ENCODE measurements at regions not wholly inside any gene's neighbourhood (a gene's known extent, or its start where the extent isn't known, plus 50 kb on each side); places are given as distances from the start of the nearest gene placed in this dataset.

DNA sequence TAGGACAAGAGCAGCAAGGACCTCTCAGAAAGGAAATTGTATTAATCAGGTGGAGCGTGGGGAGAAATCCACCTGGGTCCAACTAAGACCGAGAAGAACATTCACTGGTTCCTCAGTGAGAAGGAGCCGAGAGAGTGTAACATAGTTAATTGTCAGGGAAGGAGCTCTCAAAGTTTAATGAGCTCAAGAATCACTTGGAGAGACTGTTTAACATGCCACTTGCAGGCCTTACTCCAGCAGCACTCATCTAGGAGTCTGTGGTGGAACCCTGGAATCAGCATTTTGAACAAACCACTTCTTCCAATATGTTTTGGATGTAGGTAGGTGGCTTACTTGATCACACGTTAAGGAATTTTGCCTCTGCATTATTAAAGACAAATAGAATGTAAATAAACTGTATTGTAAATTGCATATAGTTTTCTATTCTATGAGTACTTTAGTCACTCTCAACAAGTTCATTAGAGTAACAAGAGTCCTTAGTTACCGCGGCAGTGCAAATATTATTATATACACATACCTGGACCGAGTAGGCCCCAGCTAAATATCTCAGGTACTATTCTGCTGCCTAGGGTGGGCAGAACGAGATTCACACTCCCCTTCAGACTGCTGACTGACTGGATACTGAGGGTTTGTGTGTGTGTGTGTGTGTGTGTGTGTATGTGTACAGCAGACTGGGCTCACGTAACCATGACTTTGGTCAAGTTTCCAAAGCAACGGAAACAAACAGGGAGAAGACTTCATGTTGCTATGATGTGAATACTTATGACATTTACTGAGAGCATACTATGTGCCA lies 203.2 kb upstream of the USP24 start:
- no peak for DNase-seq

GRCh38 chr1:55416164-55416842 lies 201.1 kb upstream of the USP24 start:
- DNase-seq = no peak

DNA sequence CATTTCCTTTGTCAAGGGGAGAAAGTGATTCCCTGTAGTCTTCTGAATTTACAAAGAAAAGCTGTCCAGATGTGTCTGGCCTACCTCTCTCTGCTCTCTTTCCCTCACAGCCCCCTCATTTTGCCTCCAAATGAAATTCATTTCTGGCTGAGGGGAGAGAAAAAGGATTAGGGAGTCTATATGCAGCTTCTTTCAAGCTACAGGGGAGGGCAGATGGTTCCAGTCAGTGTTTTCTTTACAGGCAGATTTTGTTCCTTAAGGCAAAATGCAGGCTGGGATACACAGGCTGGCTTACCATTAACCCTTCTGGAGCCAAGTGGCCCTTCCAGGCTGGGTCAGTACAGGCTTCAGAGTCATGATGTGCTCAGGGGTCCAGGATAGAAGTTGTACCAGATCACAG lies 198.1 kb upstream of the USP24 start:
- no peak for DNase-seq

DNA sequence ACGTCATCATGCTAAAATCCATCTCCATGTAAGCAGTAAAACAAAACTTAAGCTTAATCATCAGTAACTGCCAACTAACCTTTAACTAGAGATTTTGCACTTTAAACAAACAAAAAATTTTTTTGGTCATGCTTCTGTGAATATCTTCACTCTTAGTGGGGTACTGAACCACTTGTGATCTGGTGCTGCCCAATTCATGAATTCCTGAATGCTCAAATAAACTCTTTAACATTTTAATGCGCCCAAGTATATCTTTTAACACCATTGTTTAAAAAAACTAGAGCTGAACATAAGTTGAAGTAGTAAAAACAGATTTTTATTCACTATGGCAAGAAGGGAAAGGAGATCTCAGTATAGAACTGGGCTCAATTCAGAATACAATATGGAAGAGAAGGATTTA lies 196.9 kb upstream of the USP24 start:
- no peak for DNase-seq

- DNase-seq = peak; percentile 59
These were observed 187.7 kb upstream of the USP24 start for GRCh38 chr1:55402671-55403464.

- DNase-seq = peak; percentile 84
These were observed 187.0 kb upstream of the USP24 start for GRCh38 chr1:55402142-55402541.

DNA sequence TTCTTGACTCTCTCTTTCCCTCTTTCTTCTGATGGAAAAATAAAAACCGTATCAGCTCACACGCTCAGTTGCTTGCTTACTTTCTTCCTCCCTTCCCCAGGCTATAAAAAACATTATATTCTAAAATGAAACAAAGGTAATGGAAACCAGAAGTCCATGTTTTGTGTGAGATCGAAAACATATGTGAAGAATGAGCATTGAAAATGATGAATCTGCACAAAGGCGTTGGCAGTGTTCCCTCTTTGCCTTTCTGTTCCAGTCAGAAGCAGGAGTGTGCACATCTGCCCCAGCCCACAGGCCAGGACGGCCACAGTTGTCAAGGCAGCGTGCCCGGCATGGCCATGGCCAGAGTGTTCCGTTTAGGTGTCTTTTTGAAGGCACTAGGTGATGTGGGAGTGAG lies 185.3 kb upstream of the USP24 start:
- no peak for DNase-seq

DNA sequence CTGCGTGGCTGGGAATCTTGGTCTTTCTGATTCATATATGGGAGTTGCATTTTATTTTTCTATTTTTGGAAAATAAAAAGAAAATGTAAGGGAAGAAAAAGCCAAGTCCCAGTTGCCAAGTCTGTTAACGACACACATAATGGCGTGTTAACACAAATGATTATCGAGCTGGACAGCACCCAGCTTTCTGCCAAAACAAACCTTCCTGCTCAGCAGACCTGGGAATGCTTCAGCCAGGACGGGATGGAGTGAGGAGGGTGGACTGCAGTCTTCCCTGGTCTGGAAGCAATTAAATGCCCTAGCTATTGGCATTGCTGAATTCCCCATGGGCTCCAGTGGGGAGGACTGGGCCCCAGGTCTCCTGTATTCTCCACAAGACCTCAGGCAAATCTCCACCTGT lies 184.2 kb upstream of the USP24 start:
- no peak for DNase-seq

DNA sequence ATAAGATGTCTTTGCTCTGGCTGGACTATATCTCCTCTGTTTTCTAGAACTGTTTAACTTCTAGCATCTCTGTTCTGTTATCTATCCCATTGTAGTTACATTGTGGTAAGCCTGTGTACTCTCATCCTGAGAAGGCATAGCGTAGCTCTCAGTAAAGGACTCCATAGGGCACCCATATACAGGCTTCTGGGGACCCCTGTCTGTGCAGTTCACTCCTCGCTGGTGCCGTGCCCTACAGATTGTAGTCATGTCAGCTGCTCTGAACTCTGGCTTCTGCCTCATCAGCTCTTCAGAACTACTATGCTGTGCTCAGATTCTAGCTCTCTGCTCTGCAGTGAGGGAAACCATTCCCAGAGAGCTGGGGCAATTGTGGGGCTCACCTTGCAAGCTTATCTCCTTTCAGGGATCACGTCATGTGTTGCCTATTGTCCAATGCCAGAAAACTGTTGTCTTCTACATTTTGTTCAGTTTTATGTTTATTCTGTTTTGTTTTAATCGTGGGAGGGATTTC lies 181.3 kb upstream of the USP24 start:
- no peak for DNase-seq

GRCh38 chr1:55388960-55389359 lies 173.8 kb upstream of the USP24 start:
- no peak for DNase-seq

DNA sequence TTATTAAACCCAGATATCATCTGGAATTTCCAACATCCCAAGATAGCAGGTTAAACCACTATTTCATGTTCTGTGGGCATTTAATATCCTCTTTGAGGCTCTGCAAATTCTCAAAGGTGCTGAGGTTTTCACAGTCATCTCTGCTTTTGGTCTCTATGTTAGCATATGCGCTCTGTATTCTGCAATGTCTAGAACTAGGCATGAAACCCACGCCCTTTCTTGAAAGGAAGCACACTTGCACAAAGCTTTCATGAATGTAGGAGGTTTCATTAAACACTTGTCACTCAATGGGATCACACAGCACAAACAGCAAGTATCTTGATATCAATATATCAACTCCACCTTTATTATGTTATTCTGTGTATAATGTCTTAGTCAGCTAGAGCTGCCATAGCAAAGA lies 172.0 kb upstream of the USP24 start:
- no peak for DNase-seq

GRCh38 chr1:55386456-55386855 lies 171.3 kb upstream of the USP24 start:
- peak; percentile 20 for DNase-seq

DNA sequence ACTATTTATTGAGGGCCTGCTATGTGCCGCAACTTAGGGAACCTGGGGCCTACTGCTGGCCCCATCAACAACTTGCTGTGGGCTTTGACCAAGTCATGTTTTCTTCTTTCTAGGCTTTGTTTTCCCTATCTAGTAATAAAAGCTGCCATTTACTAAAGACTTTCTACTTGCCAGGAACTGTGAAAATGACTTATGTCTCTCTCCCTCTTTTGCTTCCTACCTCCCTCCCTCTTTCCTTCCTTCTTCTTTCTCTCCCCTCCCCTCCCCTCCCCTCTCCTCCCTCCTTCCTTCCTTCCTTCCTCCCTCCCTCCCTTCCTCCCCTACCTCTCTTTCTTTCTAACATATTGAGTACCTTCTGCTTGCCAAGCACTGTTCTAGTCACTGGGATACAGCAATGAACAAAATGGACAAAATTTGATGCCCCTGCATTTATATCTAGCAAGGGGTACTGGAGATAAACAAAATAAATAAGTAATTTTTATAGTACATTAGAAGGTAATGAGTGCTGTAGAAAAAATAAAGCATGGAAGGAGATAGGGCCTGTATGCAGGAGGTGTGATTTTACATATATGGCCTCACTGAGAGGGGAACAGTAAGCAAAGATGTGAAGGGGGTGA lies 170.3 kb upstream of the USP24 start:
- no peak for DNase-seq

GRCh38 chr1:55384637-55385036 lies 169.5 kb upstream of the USP24 start:
- DNase-seq = no peak

- DNase-seq = no peak
These were observed 167.7 kb upstream of the USP24 start for GRCh38 chr1:55382806-55383305.

DNA sequence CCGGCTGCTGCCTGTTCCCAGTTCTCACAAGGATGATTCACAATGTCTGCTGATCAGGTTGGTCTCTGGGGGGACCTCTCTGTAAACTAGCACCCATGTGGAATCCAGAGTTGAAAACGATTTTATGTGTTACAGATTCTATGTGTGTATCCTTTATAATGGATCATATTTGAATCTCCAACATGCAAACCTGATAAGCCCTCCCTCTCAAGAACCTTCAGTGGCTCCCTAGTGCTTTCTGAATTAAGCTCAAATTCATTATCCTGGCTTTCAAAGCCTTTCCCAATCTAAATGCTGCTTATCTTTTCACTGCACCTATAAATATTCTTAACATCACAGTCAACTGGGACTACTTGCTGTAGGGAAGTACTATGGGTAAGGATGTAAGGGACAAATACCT lies 166.8 kb upstream of the USP24 start:
- DNase-seq = no peak

DNA sequence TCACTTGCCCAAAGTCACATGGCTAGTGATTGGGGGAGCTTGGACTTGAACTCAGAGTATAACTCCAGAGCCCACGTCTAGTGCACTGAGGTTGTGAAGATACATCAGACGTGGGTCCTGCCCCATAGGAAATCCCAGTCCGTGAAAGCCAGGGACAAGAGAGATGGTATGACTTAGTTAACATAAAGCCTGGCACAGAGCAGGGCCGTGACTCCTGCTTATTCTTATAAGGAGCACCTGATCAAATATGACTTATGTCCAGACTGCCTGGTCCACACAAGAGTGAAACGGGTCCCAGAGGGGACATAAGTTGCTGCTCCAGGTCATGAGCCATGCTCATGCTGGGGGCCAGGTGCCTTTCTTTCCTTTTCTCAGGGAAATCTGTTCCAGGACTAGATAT lies 166.3 kb upstream of the USP24 start:
- DNase-seq = no peak

GRCh38 chr1:55380355-55380970 lies 165.3 kb upstream of the USP24 start:
- DNase-seq = no peak

DNA sequence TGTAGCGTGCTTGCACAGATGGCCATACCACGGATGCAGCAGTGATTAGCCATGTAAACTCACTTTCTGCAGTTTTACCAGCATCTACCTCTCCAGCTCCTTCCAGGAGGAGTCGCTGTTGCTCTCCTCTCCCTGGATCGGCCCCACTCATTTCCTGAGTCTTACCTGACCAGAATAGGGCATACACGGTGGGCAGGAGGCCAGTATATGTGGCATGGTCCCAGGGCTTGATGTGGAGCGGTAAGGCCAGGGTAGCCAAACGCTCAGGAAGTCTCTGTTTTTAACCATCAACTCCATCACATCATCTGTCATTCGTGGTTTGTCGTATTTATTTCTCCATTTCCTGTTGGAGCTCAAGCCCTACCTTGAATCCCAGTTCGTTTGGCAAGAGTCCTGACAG lies 163.4 kb upstream of the USP24 start:
- no peak for DNase-seq

DNA sequence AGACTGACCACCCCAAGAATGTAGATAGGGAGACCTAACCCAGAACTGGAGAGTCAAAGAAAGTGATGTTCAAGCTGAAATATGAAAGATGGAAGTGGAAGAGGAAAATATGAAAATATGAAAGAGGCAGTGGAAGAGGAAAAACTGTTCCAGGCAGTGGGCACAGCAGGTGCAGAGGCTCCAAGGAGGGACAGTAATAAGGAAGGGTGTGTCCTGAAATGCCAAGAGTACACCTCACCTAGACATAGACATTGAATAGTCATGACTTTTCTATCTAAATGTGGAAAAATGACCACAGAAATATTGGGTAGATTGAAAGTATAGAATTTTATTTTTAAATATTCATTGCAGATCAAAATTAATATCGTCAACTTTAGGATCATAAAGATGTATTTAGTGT lies 161.7 kb upstream of the USP24 start:
- no peak for DNase-seq

DNA sequence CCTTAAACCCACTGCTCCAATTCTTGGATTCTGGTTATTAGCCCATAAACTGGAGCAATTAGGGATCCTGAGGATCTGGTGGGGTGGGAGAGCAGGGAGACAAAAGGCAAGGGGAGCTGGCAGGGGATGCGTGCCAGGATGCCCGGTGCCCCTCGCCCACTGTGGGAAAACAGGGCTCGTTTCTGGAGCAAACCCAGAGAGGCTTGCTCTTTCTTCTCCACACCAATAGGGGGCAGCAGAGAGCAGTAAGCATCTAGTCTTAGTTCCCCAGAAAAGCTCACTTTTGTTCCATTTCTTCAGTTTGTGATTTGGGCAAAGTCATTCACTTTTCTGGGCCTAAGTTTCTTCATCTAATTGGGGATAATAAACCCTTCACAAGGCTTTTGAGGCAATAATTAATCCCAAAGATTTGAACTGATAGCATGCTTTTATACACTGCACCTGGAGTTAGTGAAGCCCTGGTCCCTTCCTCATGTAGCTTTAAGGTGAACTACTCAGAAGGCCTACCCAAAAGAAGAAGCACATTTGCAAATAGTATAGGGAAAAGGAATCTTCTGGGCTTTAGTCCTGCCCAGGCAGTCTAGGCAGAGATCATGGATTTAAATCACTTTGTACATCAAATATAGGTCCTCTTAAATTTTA lies 160.6 kb upstream of the USP24 start:
- DNase-seq = peak; percentile 58
